Stimulated activated CD4-positive, alpha-beta T cell treated with anti-CD3 and anti-CD28 coated beads, Interleukin-4, amount 100 ng/mL, for 48 hours (primary cell): ENCODE measurements at regions not wholly inside any gene's neighbourhood (a gene's known extent, or its start where the extent isn't known, plus 50 kb on each side); places are given as distances from the start of the nearest gene placed in this dataset.

Experiments used
- DNase-seq, 2 donors: peaks; one replicate each; pipeline ENCODE4 v3.0.0-alpha.2; 2020; ENCODE audit warnings: low read depth in 2 of 2

GRCh38 chr1:56394298-56394697 lies 185.1 kb downstream of the PLPP3 start:
- DNase-seq, result no peak

GRCh38 chr1:56390934-56391731 lies 188.2 kb downstream of the PLPP3 start:
- DNase-seq, result no peak

GRCh38 chr1:56390232-56390867 lies 189.0 kb downstream of the PLPP3 start:
- no peak for DNase-seq

- no peak for DNase-seq
Measured at GRCh38 chr1:56389813-56390212, 189.6 kb downstream of the PLPP3 start.

GRCh38 chr1:56387071-56387740 lies 192.2 kb downstream of the PLPP3 start:
- no peak for DNase-seq

- no peak for DNase-seq
Measured at GRCh38 chr1:56385314-56385713, 194.0 kb downstream of the PLPP3 start.

GRCh38 chr1:56382929-56383328 lies 196.4 kb downstream of the PLPP3 start:
- no peak for DNase-seq

GRCh38 chr1:56380531-56380930 lies 198.8 kb downstream of the PLPP3 start:
- no peak for DNase-seq

GRCh38 chr1:56378341-56379070 lies 200.9 kb downstream of the PLPP3 start:
- no peak for DNase-seq

- no peak for DNase-seq
Measured at GRCh38 chr1:56377431-56377830, 201.9 kb downstream of the PLPP3 start.

GRCh38 chr1:56376188-56376984 lies 203.0 kb downstream of the PLPP3 start:
- DNase-seq, result no peak

GRCh38 chr1:56375326-56375804 lies 204.0 kb downstream of the PLPP3 start:
- no peak for DNase-seq

GRCh38 chr1:56374026-56374974 lies 205.1 kb downstream of the PLPP3 start:
- DNase-seq, result no peak

GRCh38 chr1:56370513-56370912 lies 208.8 kb downstream of the PLPP3 start:
- no peak for DNase-seq

- no peak for DNase-seq
Measured at GRCh38 chr1:56363007-56363770, 216.2 kb downstream of the PLPP3 start.

GRCh38 chr1:56360021-56360420 lies 219.3 kb downstream of the PLPP3 start:
- no peak for DNase-seq

GRCh38 chr1:56359056-56359455 lies 220.3 kb downstream of the PLPP3 start:
- no peak for DNase-seq

GRCh38 chr1:56357927-56358690 lies 221.3 kb downstream of the PLPP3 start:
- DNase-seq, result no peak
